ENCODE measurements at regions not wholly inside any gene's neighbourhood (a gene's known extent, or its start where the extent isn't known, plus 50 kb on each side); places are given as distances from the start of the nearest gene placed in this dataset.

DNA sequence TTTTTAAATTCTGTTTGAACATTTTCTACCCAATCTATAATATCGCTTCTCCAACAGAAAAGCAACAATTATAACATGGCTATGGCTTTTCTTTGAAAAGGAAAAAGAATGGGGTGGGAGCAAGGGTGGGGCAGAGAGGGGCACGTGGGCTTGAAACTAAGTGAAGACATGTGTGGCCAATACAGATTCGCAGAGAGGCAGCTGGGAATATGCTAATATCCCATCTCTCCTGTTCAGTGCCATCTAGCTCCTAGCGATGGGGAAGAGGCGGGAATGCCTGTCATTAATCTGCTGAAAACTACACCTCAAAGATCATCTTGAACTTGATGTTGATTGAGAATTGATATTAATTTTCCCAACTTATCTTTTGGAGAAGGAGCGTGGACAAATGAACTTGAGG lies 65.5 kb upstream of the ITGA6 start (continued):
- TF ChIP-seq, protein P1, sequence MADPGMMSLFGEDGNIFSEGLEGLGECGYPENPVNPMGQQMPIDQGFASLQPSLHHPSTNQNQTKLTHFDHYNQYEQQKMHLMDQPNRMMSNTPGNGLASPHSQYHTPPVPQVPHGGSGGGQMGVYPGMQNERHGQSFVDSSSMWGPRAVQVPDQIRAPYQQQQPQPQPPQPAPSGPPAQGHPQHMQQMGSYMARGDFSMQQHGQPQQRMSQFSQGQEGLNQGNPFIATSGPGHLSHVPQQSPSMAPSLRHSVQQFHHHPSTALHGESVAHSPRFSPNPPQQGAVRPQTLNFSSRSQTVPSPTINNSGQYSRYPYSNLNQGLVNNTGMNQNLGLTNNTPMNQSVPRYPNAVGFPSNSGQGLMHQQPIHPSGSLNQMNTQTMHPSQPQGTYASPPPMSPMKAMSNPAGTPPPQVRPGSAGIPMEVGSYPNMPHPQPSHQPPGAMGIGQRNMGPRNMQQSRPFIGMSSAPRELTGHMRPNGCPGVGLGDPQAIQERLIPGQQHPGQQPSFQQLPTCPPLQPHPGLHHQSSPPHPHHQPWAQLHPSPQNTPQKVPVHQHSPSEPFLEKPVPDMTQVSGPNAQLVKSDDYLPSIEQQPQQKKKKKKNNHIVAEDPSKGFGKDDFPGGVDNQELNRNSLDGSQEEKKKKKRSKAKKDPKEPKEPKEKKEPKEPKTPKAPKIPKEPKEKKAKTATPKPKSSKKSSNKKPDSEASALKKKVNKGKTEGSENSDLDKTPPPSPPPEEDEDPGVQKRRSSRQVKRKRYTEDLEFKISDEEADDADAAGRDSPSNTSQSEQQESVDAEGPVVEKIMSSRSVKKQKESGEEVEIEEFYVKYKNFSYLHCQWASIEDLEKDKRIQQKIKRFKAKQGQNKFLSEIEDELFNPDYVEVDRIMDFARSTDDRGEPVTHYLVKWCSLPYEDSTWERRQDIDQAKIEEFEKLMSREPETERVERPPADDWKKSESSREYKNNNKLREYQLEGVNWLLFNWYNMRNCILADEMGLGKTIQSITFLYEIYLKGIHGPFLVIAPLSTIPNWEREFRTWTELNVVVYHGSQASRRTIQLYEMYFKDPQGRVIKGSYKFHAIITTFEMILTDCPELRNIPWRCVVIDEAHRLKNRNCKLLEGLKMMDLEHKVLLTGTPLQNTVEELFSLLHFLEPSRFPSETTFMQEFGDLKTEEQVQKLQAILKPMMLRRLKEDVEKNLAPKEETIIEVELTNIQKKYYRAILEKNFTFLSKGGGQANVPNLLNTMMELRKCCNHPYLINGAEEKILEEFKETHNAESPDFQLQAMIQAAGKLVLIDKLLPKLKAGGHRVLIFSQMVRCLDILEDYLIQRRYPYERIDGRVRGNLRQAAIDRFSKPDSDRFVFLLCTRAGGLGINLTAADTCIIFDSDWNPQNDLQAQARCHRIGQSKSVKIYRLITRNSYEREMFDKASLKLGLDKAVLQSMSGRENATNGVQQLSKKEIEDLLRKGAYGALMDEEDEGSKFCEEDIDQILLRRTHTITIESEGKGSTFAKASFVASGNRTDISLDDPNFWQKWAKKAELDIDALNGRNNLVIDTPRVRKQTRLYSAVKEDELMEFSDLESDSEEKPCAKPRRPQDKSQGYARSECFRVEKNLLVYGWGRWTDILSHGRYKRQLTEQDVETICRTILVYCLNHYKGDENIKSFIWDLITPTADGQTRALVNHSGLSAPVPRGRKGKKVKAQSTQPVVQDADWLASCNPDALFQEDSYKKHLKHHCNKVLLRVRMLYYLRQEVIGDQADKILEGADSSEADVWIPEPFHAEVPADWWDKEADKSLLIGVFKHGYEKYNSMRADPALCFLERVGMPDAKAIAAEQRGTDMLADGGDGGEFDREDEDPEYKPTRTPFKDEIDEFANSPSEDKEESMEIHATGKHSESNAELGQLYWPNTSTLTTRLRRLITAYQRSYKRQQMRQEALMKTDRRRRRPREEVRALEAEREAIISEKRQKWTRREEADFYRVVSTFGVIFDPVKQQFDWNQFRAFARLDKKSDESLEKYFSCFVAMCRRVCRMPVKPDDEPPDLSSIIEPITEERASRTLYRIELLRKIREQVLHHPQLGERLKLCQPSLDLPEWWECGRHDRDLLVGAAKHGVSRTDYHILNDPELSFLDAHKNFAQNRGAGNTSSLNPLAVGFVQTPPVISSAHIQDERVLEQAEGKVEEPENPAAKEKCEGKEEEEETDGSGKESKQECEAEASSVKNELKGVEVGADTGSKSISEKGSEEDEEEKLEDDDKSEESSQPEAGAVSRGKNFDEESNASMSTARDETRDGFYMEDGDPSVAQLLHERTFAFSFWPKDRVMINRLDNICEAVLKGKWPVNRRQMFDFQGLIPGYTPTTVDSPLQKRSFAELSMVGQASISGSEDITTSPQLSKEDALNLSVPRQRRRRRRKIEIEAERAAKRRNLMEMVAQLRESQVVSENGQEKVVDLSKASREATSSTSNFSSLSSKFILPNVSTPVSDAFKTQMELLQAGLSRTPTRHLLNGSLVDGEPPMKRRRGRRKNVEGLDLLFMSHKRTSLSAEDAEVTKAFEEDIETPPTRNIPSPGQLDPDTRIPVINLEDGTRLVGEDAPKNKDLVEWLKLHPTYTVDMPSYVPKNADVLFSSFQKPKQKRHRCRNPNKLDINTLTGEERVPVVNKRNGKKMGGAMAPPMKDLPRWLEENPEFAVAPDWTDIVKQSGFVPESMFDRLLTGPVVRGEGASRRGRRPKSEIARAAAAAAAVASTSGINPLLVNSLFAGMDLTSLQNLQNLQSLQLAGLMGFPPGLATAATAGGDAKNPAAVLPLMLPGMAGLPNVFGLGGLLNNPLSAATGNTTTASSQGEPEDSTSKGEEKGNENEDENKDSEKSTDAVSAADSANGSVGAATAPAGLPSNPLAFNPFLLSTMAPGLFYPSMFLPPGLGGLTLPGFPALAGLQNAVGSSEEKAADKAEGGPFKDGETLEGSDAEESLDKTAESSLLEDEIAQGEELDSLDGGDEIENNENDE (IDR thresholded peaks at IDR 0.05; ENCODE audit: insufficient replicate concordance, low read length), result no peak
- TF ChIP-seq HDAC6 (IDR thresholded peaks at IDR 0.05; ENCODE audit: low read depth, low read length), result no peak
- no peak for TF ChIP-seq CBX8 (IDR thresholded peaks at IDR 0.05; ENCODE audit: borderline replicate concordance, low read depth, low read length)
- no peak for TF ChIP-seq ZNF274 (IDR thresholded peaks at IDR 0.05; ENCODE audit: borderline replicate concordance, extremely low read depth, low read length)
